ENCODE measurements at regions not wholly inside any gene's neighbourhood (a gene's known extent, or its start where the extent isn't known, plus 50 kb on each side); places are given as distances from the start of the nearest gene placed in this dataset.

- Histone ChIP-seq H3K4me1 (ENCODE audit: control insufficient read depth in 1 of 2, insufficient read depth in 2 of 2, low read depth in 1 of 2, low read length in 1 of 2) (no peaks in the 10 kb centered on the region; a peak in 1 of 4 replicates), H3K4me3 (ENCODE audit: low read depth in 2 of 2, low read length in 1 of 2) (no peak overlapping the region), H3F3A (replicated peaks; ENCODE audit: insufficient read depth) (no peaks in the 10 kb centered on the region), H3K9me3 (no peaks in the 10 kb centered on the region), H4K20me1 (ENCODE audit: insufficient read depth) (no peaks in the 10 kb centered on the region), H3K79me2 (ENCODE audit: insufficient read depth) (no peaks in the 10 kb centered on the region), H2AFZ (ENCODE audit: low read depth) (no peak overlapping the region), H3K27me3 (ENCODE audit: insufficient read depth) (no peaks in the 10 kb centered on the region), H3K9me2 (no peaks in the 10 kb centered on the region), H3K27ac (ENCODE audit: low read depth in 2 of 2, low read length in 1 of 2) (no peak overlapping the region), H3K9ac (no peak overlapping the region), H3K4me2 (no peak overlapping the region), H3K36me3 (replicated peaks in 1 of 2; ENCODE audit: control insufficient read depth in 1 of 2, insufficient read depth in 2 of 2, low read length in 1 of 2) (no peaks in the 10 kb centered on the region)
- WGBS (ENCODE audit: low lambda C conversion rate) = 34% methylated on average over 5 of the region's 5 CpGs
- no peak for TF ChIP-seq ZBTB33 (IDR thresholded peaks at IDR 0.05; ENCODE audit: borderline replicate concordance, low read depth)
- TF ChIP-seq USF2 (IDR thresholded peaks at IDR 0.05; ENCODE audit: borderline replicate concordance, low read depth, low read length) = no peak
- POLR2A ChIA-PET = no interaction called here
- CTCF ChIA-PET = interaction anchor here (1.0 to 1.4 kb wide), 3 partner anchors 10 to 400 kb away, joined by 3 to 6 read pairs (median 5); no protein-coding TSS in a partner anchor
- DNase-seq = no peak
Measured at GRCh38 chr2:17270894-17271293, 247.3 kb downstream of the RAD51AP2 start.

- Histone ChIP-seq H3K36me3 (replicated peaks in 1 of 2; ENCODE audit: control insufficient read depth in 1 of 2, insufficient read depth in 2 of 2, low read length in 1 of 2) (no peaks in the 10 kb centered on the region), H3K9me2 (no peaks in the 10 kb centered on the region), H3K9ac (no peak overlapping the region), H3K79me2 (ENCODE audit: insufficient read depth) (no peaks in the 10 kb centered on the region), H3K4me3 (ENCODE audit: low read depth in 2 of 2, low read length in 1 of 2) (no peak overlapping the region), H3K9me3 (no peaks in the 10 kb centered on the region), H3K4me1 (ENCODE audit: control insufficient read depth in 1 of 2, insufficient read depth in 2 of 2, low read depth in 1 of 2, low read length in 1 of 2) (no peaks in the 10 kb centered on the region), H2AFZ (ENCODE audit: low read depth) (no peak overlapping the region), H3K27me3 (ENCODE audit: insufficient read depth) (no peaks in the 10 kb centered on the region), H3F3A (replicated peaks; ENCODE audit: insufficient read depth) (no peaks in the 10 kb centered on the region), H4K20me1 (ENCODE audit: insufficient read depth) (no peaks in the 10 kb centered on the region), H3K27ac (ENCODE audit: low read depth in 2 of 2, low read length in 1 of 2) (no peak overlapping the region), H3K4me2 (no peak overlapping the region)
- TF ChIP-seq TCF12 (IDR thresholded peaks at IDR 0.05) (no peak), POLR2AphosphoS5 (IDR thresholded peaks at IDR 0.05; ENCODE audit: low read depth, low read length) (no peak), ZBTB33 (IDR thresholded peaks at IDR 0.05; ENCODE audit: borderline replicate concordance, low read depth) (no peak), PBX3 (IDR thresholded peaks at IDR 0.05) (no peak), IRF3 (IDR thresholded peaks at IDR 0.05; ENCODE audit: low read depth, low read length) (no peak), SMC3 (IDR thresholded peaks at IDR 0.05; ENCODE audit: low read depth, low read length) (no peak), NRF1 (IDR thresholded peaks at IDR 0.05; ENCODE audit: low read depth, low read length) (no peak), RFX5 (IDR thresholded peaks at IDR 0.05; ENCODE audit: low read length) (no peak), GATA2 (CRISPR knock-in tag; IDR thresholded peaks at IDR 0.05) (no peak), REST (IDR thresholded peaks at IDR 0.05; ENCODE audit: low read depth, low read length) (no peak), NFIC (IDR thresholded peaks at IDR 0.05; ENCODE audit: borderline replicate concordance) (no peak), RXRA (IDR thresholded peaks at IDR 0.05; ENCODE audit: borderline replicate concordance, low read depth) (no peak), EP300 (IDR thresholded peaks at IDR 0.05; ENCODE audit: borderline replicate concordance in 1 of 2, low read depth in 1 of 2, low read length in 1 of 2) (no peak)
- ChIA-PET CTCF (no interaction called here), POLR2A (no interaction called here)
- DNase-seq = no peak
- whole genome bisulfite sequencing (ENCODE audit: low lambda C conversion rate) = 23% methylated on average over 2 of the region's 2 CpGs
Measured at GRCh38 chr2:17263570-17263968, 254.7 kb downstream of the RAD51AP2 start.
